ENCODE measurements at regions not wholly inside any gene's neighbourhood (a gene's known extent, or its start where the extent isn't known, plus 50 kb on each side); places are given as distances from the start of the nearest gene placed in this dataset.

DNA sequence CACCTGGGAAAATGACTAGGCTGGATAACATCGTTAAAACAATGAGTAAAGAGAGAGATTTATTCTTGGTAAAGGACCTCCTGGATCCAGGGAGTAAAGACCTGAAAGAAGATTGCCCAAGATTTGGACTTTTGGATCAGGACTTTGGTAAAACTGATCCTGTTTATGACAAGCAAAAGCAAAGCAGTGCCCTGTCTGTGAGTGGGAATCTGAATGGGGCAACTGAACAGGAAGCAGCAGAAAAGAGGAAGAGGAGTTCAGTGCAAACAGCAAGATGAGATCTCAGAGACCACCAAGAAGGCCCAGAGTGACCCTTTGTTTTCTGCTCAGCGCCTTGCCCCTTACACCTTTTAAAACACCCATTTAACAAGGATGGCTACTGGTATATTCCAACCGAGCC, 122.0 kb downstream of the VPREB1 start (continued):
- TF ChIP-seq POLR2A (IDR thresholded peaks at IDR 0.05; ENCODE audit: control extremely low read depth in 1 of 2, low read depth in 2 of 2, low read length in 2 of 2) (no peak), GTF2F1 (IDR thresholded peaks at IDR 0.05; ENCODE audit: borderline replicate concordance, low read depth, low read length) (no peak)

Data from H1 (cell line).